Activated CD8-positive, alpha-beta memory T cell treated with anti-CD3 and anti-CD28 coated beads, Interleukin-2, amount 10 ng/mL, durations not matched to agents 7 days and 5 days (primary cell): ENCODE measurements at regions not wholly inside any gene's neighbourhood (a gene's known extent, or its start where the extent isn't known, plus 50 kb on each side); places are given as distances from the start of the nearest gene placed in this dataset.

Source experiments
- ATAC-seq: fragments of 150-1000 bp; cut with Tn5 transposase; one replicate; pipeline ENCODE4 v1.10.0; 2021; ENCODE audit warnings: moderate library complexity
- CTCF ChIA-PET: fragments of 350-600 bp; sonication (Branson Sonifier 250); formaldehyde crosslinking; loops from one replicate; lab custom pipeline; 2021; ENCODE audit warnings: antibody characterized with exemption; lab: Charles Lee
- DNase-seq: peaks from one replicate; pipeline ENCODE4 v3.0.0-alpha.2; 2020
- H3K27ac Mint-ChIP-seq: one replicate; pipeline ENCODE4 v1.8.0; 2021; ENCODE audit warnings: mild to moderate bottlenecking, mixed read lengths
- H3K27me3 Mint-ChIP-seq: one replicate; pipeline ENCODE4 v1.8.0; 2021; ENCODE audit warnings: mixed read lengths
- H3K36me3 Mint-ChIP-seq: one replicate; pipeline ENCODE4 v1.8.0; 2021; ENCODE audit warnings: mild to moderate bottlenecking, mixed read lengths
- H3K4me1 Mint-ChIP-seq: one replicate; pipeline ENCODE4 v1.8.0; 2021; ENCODE audit warnings: mixed read lengths
- H3K4me3 Mint-ChIP-seq: one replicate; pipeline ENCODE4 v1.8.0; 2021; ENCODE audit warnings: mild to moderate bottlenecking, moderate library complexity, mixed read lengths
- H3K9me3 Mint-ChIP-seq: one replicate; pipeline ENCODE4 v1.8.0; 2022; ENCODE audit warnings: low read depth, mixed read lengths

- no peaks in the 10 kb centered on the region for H3K27me3 Mint-ChIP-seq
- H3K27ac Mint-ChIP-seq = no peak overlapping the region
- no peak for ATAC-seq
- DNase-seq = no peak
- no peaks in the 10 kb centered on the region for H3K4me1 Mint-ChIP-seq
- no peak overlapping the region for H3K4me3 Mint-ChIP-seq
- H3K36me3 Mint-ChIP-seq = no peaks in the 10 kb centered on the region
- CTCF ChIA-PET = no interaction called here
- H3K9me3 Mint-ChIP-seq = peaks cover 8% of the 10 kb centered on the region
These were observed 1775.4 kb downstream of the LRRC4C start for GRCh38 chr11:39683951-39684554.

GRCh38 chr11:39683288-39683950 lies 1776.0 kb downstream of the LRRC4C start:
- Mint-ChIP-seq H3K4me1 (no peaks in the 10 kb centered on the region), H3K36me3 (no peaks in the 10 kb centered on the region), H3K4me3 (no peak overlapping the region), H3K27me3 (no peaks in the 10 kb centered on the region), H3K9me3 (peaks cover 8% of the 10 kb centered on the region), H3K27ac (no peak overlapping the region)
- CTCF ChIA-PET = no interaction called here
- ATAC-seq = no peak
- no peak for DNase-seq

GRCh38 chr11:39681428-39681827 lies 1778.0 kb downstream of the LRRC4C start:
- no peaks in the 10 kb centered on the region for H3K27me3 Mint-ChIP-seq
- peaks cover 8% of the 10 kb centered on the region for H3K9me3 Mint-ChIP-seq
- ATAC-seq (no peak), DNase-seq (no peak)
- no peaks in the 10 kb centered on the region for H3K36me3 Mint-ChIP-seq
- no peaks in the 10 kb centered on the region for H3K4me1 Mint-ChIP-seq
- no peak overlapping the region for H3K4me3 Mint-ChIP-seq
- H3K27ac Mint-ChIP-seq = no peak overlapping the region
- CTCF ChIA-PET = no interaction called here

GRCh38 chr11:39678996-39679395 lies 1780.5 kb downstream of the LRRC4C start:
- CTCF ChIA-PET = no interaction called here
- Mint-ChIP-seq H3K36me3 (no peaks in the 10 kb centered on the region), H3K9me3 (peaks cover 9% of the 10 kb centered on the region), H3K27me3 (no peaks in the 10 kb centered on the region), H3K27ac (no peak overlapping the region), H3K4me3 (no peak overlapping the region), H3K4me1 (no peaks in the 10 kb centered on the region)
- ATAC-seq = no peak
- DNase-seq = no peak

GRCh38 chr11:39675171-39675570 lies 1784.3 kb downstream of the LRRC4C start:
- no peaks in the 10 kb centered on the region for H3K27me3 Mint-ChIP-seq
- H3K27ac Mint-ChIP-seq = no peak overlapping the region
- no peaks in the 10 kb centered on the region for H3K4me1 Mint-ChIP-seq
- CTCF ChIA-PET = no interaction called here
- no peak for ATAC-seq
- no peaks in the 10 kb centered on the region for H3K36me3 Mint-ChIP-seq
- peaks cover 9% of the 10 kb centered on the region for H3K9me3 Mint-ChIP-seq
- no peak for DNase-seq
- H3K4me3 Mint-ChIP-seq = no peak overlapping the region

GRCh38 chr11:39674761-39675160 lies 1784.7 kb downstream of the LRRC4C start:
- Mint-ChIP-seq H3K4me1 (no peaks in the 10 kb centered on the region), H3K36me3 (no peaks in the 10 kb centered on the region), H3K4me3 (no peak overlapping the region), H3K9me3 (peaks cover 9% of the 10 kb centered on the region), H3K27ac (no peak overlapping the region), H3K27me3 (no peaks in the 10 kb centered on the region)
- CTCF ChIA-PET = no interaction called here
- no peak for ATAC-seq
- no peak for DNase-seq

- Mint-ChIP-seq H3K4me3 (no peak overlapping the region), H3K9me3 (peaks cover 9% of the 10 kb centered on the region), H3K36me3 (no peaks in the 10 kb centered on the region), H3K27me3 (no peaks in the 10 kb centered on the region), H3K4me1 (no peaks in the 10 kb centered on the region), H3K27ac (no peak overlapping the region)
- DNase-seq (no peak), ATAC-seq (no peak)
- CTCF ChIA-PET = no interaction called here
These were observed 1785.4 kb downstream of the LRRC4C start for GRCh38 chr11:39674024-39674423.

GRCh38 chr11:39668640-39669039 lies 1790.8 kb downstream of the LRRC4C start:
- Mint-ChIP-seq H3K36me3 (no peaks in the 10 kb centered on the region), H3K27ac (no peak overlapping the region), H3K4me1 (no peaks in the 10 kb centered on the region), H3K4me3 (no peak overlapping the region), H3K27me3 (no peaks in the 10 kb centered on the region), H3K9me3 (peaks cover 18% of the 10 kb centered on the region)
- CTCF ChIA-PET = no interaction called here
- no peak for ATAC-seq
- DNase-seq = no peak

- H3K4me1 Mint-ChIP-seq = no peaks in the 10 kb centered on the region
- no peak overlapping the region for H3K27ac Mint-ChIP-seq
- no peak for DNase-seq
- no peaks in the 10 kb centered on the region for H3K36me3 Mint-ChIP-seq
- ATAC-seq = no peak
- H3K9me3 Mint-ChIP-seq = peaks cover 22% of the 10 kb centered on the region
- no peaks in the 10 kb centered on the region for H3K27me3 Mint-ChIP-seq
- CTCF ChIA-PET = no interaction called here
- H3K4me3 Mint-ChIP-seq = no peak overlapping the region
These were observed 1795.4 kb downstream of the LRRC4C start for GRCh38 chr11:39664023-39664422.

GRCh38 chr11:39661890-39662289 lies 1797.6 kb downstream of the LRRC4C start:
- DNase-seq (no peak), ATAC-seq (no peak)
- CTCF ChIA-PET = no interaction called here
- H3K36me3 Mint-ChIP-seq = no peaks in the 10 kb centered on the region
- peaks cover 22% of the 10 kb centered on the region for H3K9me3 Mint-ChIP-seq
- no peak overlapping the region for H3K27ac Mint-ChIP-seq
- H3K4me1 Mint-ChIP-seq = no peaks in the 10 kb centered on the region
- H3K4me3 Mint-ChIP-seq = no peak overlapping the region
- no peaks in the 10 kb centered on the region for H3K27me3 Mint-ChIP-seq

GRCh38 chr11:39651857-39652461 lies 1807.5 kb downstream of the LRRC4C start:
- ATAC-seq = no peak
- H3K36me3 Mint-ChIP-seq = no peaks in the 10 kb centered on the region

GRCh38 chr11:39641751-39642150 lies 1817.7 kb downstream of the LRRC4C start:
- Mint-ChIP-seq H3K4me3 (no peak overlapping the region), H3K9me3 (peaks cover 26% of the 10 kb centered on the region), H3K27ac (no peak overlapping the region), H3K4me1 (no peaks in the 10 kb centered on the region), H3K36me3 (no peaks in the 10 kb centered on the region), H3K27me3 (no peaks in the 10 kb centered on the region)
- DNase-seq = no peak
- CTCF ChIA-PET = no interaction called here
- no peak for ATAC-seq

More at GRCh38 chr11:39651857-39652461, 1807.5 kb downstream of the LRRC4C start:
- no peak overlapping the region for H3K4me3 Mint-ChIP-seq
- DNase-seq = no peak
- no peaks in the 10 kb centered on the region for H3K4me1 Mint-ChIP-seq
- peaks cover 10% of the 10 kb centered on the region for H3K9me3 Mint-ChIP-seq
- no peaks in the 10 kb centered on the region for H3K27me3 Mint-ChIP-seq
- no peak overlapping the region for H3K27ac Mint-ChIP-seq
- CTCF ChIA-PET = no interaction called here

- DNase-seq (no peak), ATAC-seq (no peak)
- Mint-ChIP-seq H3K4me3 (no peak overlapping the region), H3K9me3 (peaks cover 2% of the 10 kb centered on the region), H3K36me3 (no peaks in the 10 kb centered on the region), H3K4me1 (no peaks in the 10 kb centered on the region), H3K27me3 (no peaks in the 10 kb centered on the region), H3K27ac (no peak overlapping the region)
- CTCF ChIA-PET = no interaction called here
These were observed 1829.1 kb downstream of the LRRC4C start for GRCh38 chr11:39630365-39630764.

GRCh38 chr11:39628311-39628710 lies 1831.1 kb downstream of the LRRC4C start:
- H3K27ac Mint-ChIP-seq = no peak overlapping the region
- H3K4me1 Mint-ChIP-seq = no peaks in the 10 kb centered on the region
- no peak for ATAC-seq
- H3K27me3 Mint-ChIP-seq = no peaks in the 10 kb centered on the region
- DNase-seq = no peak
- no peak overlapping the region for H3K4me3 Mint-ChIP-seq
- peaks cover 2% of the 10 kb centered on the region for H3K9me3 Mint-ChIP-seq
- H3K36me3 Mint-ChIP-seq = no peaks in the 10 kb centered on the region
- CTCF ChIA-PET = no interaction called here
